ENCODE measurements at regions not wholly inside any gene's neighbourhood (a gene's known extent, or its start where the extent isn't known, plus 50 kb on each side); places are given as distances from the start of the nearest gene placed in this dataset.
"Not testable (repeated sequence)": the region's sequence is repeated elsewhere in the genome, so short reads cannot be mapped to it uniquely, and the experiment has no call there.

DNA sequence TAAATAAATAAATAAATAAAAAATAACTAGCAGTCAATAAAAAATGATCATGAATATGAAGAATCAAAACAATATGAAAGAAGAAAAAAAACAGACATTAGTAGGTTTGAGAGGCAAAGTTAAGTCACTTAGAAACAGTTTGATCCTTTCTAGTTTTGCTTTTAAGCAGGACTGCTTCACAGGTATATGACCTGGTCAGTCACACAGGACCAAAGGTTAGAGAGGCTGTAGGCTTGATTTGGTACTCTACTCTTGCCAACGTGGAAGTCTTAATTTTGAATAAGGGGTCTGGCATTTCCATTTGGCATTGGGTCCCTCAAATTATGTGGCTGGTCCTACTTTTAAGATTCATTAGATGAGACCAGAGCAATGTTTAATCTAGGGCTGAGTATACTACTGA, 441.7 kb upstream of the NECTIN3 start:
- DNase-seq, result no peak

DNA sequence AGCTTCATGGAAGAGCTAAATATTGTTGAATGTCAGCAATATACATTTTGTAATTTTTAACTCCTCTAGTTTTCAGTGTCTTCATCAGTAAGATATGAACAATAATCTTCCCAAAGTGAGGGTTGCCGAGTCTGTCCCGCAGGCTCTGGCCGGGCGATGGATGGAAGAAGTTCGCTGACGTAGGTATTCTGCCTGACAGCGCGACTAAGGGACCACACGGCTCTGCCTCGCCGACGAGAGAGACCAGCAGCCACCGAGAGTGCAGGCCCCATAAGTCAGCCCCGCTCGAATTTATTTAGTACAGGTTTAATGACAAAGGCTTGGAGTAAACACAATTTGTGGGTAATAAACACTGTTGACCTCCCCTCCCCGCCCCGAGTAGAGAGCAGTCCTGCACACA, 427.4 kb upstream of the NECTIN3 start:
- DNase-seq, result no peak

DNA sequence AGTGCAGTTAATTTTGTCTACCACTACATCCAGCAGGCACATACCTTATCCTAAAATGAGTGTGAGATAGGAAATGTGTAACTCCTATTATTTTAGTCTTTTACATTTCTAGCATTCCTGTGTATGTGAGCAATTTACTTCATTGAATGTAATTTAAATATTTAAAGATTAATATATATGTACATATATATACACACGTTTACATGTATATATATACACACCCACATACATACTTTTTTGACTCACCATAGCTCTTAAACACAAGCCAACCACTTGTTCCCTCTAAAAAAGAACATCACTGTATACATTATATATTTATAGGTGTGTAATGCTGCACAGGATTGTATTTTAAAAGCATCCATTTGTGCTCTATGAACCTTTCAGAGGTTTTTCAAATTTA, 425.6 kb upstream of the NECTIN3 start:
- no peak for DNase-seq

DNA sequence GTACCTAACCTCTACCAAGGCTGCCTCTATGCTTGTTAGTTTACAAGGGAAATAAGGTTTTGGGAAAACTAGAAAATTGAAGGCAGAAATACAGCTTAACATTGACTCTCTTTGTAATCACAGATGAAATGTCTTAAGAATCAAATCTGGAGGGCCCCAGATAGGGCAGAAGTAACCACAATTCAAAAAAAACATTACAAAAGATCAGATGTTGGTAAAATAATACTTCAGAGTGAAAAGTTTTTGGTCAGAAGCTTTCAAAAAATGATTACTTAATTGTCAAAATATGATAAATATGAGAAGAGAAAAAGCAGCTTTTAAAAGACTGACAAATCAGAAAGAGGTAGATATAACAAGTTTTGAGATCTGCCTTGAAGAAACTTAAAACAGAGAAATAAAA, 425.1 kb upstream of the NECTIN3 start:
- DNase-seq, result no peak

DNA sequence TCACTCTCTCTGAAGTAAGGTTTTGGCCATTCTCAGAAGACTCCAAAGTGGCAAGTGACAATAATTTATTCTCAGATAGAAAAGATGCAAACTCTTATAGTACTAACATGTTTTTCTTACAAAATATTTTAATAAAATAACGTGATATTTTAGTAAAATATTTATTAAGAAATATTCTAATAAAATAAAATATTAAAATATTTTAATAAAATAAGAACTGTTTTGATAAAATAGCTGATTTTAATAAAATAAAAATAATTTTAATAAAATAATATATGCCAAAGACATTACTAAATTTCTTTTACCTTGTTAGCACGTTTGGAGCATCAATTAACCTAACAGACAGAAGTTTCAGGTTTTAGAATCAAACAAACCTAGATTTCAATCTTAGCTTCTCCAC, 424.0 kb upstream of the NECTIN3 start:
- no peak for DNase-seq

DNA sequence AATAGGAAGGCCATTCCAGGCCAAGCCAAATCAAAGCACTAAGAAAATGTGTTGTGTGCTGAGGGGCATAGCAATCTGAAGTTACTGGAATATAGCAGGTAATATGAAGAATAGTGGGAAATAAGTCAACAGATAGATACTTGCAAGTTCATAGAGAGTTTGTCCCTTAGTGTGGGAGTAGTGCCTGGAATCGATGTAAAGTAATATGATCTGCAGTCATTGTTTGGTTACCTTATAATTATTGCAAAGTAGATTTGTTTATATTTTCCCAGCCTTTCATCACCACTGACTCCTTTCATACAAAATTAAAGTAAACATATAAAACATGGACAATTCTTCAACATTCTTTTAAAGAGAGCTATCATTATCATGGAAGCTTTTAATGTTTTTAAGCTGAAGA, 420.9 kb upstream of the NECTIN3 start:
- DNase-seq, result peak; percentile 10

DNA sequence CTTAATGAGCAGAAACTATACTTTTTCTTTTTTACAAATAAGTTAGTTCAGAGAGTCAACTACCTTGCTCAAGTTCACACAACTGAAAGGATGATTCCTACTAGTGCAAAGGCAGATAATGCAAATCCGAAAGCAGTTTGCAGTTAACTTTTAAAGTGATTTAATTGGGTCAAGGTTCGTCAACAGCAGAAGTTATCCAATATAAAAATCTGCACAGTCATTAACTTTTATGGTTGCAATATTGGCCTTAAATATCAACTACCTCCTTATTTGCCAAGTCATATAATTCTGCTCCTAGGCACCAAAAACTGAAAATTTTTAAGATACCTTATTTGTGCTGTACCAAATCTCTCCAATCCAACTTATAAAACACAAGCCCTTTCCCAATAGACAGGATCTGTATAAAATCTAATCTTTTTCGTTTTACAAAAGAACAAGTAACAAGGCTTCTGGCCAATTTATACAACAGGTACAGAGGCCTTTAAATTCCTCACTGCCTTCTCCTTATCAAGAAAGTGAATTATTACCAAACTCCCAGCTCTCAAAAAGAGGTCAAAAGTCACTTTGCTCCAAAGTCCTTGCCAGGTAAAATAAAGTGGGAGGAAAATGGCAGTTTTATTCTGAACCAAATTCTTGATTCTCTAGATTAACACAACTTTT, 416.6 kb upstream of the NECTIN3 start:
- DNase-seq, result no peak

DNA sequence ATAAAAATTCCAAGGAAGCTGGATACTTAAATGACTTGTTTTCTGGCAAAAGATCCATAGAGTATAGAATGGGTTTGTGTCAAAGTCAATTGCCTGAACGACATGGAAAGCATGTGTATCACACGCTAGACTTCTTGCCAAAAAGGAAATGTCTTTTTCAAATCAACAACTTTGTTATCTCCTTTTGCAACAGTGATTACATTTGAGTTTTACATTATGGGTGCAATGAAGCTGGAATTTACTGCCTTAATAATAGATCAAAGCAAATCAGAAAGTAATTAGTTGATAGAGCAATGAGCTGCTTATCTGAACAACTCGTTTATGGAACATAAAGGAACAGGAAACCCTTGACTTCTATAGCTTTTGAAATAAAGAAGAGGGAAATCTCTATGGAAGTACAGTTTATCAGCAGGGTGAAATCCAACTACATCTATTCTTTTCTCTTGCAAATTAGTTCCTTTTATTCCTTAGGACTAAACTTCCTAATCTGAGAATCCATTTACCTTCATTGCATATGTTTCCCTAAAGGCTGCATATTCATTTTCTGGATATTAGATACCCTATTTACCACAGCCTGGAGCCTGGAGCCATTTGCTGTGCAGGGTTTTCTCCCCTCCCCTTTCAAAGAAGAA, 415.1 kb upstream of the NECTIN3 start:
- no peak for DNase-seq

DNA sequence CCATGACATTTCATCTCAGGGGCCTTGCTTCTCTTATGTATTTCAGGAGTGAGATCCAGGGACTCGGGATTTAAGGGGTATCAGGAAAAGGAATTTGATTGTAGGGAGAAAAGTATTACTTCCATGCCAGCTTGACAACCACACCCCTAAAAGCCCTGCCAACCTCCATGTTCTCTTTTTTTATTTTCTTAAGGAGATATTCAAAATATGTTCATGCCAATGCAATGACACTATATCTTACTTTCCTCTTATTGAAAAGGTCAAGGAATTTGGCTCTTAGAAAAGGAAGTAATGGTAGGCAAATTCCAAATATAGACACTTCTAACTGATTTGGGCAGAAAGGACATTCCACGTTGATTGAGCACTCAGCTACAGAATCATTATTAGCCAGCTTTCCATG, 407.5 kb upstream of the NECTIN3 start:
- DNase-seq, result no peak

DNA sequence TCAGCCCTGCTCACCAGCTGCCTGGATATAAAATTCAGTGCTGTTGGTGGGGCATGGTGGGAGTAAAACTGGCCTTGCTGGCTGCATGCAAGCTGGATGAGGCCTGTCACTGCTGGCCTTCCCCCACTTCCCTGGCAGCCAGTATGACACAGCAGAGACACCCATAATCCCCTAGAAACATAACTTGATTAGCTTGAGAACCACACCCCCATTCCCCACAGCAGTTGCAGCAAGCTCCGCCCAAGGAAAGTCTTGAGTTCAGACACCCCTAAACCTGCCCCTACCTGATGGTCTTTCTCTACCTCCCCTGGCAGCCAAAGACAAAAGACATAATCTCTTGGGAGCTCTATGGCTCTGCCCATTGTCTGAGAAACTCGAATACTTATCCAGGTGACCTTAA, 405.1 kb upstream of the NECTIN3 start:
- DNase-seq, result no peak

DNA sequence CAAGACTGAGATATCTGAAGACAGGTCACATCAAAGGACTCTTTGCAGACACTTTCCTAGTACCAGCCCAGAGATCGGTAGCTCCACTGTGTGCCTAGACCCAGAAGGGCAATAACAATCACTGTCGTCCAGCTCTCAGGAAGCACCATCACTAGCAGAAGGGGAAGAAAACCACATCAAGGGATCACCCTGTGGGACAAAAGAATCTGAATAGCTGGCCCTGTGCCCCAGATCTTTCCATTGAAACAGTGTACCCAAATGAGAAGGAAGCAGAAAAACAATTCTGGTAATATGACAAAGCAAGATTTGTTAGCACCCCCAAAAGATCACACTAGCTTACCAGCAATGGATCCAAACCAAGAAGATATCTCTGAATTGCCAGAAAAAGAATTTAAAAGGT, 404.4 kb upstream of the NECTIN3 start:
- no peak for DNase-seq

DNA sequence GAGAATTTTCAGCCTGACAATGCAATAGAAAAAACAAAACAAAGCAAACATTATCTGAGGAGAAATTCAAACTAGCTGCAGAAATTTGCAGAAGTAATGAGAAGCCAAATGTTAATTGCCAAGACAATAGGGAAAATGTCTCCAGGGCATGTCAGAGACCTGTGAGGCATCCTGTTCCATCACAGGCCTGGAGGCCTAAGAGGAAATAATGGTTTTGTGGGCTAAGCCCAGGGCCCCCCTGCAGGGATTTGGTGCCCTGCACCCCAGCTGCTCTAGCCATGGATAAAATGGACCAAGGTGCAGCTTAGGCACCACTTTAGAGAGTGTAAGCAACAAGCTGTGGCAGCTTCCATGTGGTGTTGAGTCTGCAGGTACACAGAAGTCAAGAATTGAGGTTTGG, 401.2 kb upstream of the NECTIN3 start:
- DNase-seq, result no peak

DNA sequence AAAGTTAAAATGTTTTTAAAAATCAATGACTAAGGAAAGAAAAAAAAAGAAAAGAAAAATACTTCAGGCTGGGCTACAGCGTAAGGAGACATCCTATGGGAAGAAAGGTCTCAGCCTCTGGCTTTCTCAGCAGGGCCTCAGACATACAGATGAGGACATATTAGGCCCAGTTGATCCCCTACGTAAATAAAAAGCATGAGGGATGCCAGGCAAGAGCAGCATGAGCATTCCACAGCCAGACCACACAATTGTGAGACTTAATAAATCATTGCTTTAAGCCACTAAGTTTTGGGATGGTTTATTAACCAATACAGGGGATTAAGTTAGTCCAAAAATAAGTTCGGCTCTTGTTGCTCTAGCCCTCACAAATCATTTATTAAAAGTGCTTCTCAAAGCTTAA, 394.1 kb upstream of the NECTIN3 start:
- no peak for DNase-seq

DNA sequence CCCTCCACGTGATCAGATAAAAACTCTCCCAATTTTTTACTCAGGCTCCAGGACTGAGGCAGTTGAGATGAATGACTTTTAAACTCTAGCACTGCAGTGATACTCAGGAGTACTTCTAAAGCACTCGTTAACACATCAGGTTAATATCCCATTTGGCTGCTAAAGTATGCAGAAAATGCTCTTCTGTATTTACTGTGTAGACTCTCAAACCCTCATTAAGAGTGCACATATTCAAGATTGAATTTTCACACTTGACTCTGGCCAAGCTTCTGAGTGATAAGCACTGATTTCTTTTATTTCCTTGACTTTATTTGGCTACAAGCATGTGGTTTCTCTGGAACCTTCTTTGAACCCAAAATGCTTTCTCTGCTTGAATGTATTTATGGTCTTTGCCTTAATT, 392.3 kb upstream of the NECTIN3 start:
- DNase-seq, result no peak

DNA sequence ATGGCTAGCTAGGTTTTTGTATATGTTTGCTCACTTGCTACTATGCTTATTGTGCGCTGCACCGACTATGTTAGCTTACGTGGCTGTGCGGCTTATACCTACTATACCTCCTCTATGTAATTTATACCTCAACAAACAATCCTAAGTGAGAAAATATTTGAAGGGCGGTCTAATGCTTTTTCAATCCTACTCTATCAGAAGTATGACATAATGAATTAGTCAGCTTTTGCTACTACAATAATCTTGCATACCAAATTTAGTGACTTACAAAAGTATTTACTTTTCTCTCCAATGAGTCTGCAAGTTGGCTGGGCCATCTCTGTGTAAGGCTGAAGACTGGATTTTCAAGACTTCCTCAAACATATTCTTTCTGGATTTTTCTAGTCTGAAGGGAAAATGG, 391.2 kb upstream of the NECTIN3 start:
- DNase-seq, result no peak

DNA sequence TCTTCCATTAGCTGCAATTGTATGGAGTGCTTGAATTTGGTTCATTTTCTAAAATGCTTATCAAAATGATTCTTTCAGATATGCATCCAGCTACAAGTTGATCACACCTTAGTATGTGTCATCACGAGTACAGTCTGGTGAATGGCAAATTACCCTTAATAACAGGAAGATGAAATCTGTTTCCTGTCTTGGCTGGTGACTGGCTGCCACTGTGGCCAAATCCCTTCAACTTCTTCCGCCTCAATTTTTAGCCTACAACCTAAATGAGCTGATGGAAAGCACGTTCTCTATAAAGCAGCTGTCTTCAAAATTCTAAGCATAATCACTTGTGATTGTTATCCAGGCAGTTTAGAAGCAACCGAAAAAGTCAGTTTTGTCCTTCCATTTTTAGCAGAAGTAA, 387.1 kb upstream of the NECTIN3 start:
- DNase-seq, result no peak

DNA sequence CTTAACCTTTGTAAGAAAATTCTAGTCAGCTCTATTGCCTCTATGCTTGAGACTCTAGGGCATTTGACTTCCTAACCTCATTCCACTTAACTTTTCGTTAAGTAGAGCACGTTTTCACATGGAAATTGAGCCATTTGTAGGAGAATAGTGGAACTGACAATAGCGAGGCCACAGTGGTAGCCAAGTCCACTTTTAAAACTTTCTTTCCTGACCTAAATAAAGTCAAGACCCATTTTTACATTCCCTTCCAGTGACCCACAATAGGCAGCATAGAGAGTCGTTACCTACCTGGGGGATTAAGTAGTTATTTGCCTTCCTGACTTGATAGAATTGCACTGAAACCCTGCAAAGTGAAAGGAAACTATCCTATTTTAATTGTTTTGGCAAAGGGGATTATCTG, 386.0 kb upstream of the NECTIN3 start:
- no peak for DNase-seq

DNA sequence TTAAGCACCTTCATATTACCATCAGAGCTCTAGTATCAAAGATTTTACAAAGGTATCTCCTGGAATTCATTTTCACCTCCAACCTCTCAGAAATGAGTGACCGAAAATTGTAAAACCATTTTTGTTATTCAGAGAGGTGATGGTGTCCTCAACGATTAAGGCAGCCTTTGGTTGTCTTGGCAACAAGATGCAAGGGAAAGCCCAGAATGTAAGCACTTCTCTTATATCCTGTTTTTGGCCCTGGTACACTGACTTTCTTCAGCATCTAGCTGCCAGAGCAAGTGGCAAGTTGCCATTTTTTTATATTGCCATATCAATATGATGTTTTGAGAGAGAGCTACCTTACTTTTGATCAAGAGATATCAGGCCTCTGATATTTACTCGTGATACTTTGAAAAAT, 384.9 kb upstream of the NECTIN3 start:
- DNase-seq, result peak; percentile 28

DNA sequence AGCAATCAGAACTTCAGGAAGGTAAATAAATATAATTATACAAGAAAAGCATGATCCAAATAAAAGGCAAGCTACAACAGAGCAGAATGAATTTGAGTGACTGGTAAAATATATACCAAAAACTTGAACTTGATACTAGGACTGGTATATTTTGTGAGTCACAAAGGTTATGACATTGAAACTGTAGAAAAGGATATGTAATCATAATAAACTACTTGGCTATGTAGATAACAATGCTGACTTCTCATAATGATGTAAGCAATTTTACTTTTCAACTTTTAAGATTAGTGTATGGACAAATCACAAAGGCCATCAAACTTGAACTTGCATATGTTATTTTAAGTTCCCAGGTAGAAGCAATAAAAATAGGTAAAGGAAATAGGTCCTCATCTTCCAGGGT, 384.5 kb upstream of the NECTIN3 start:
- DNase-seq, result no peak

DNA sequence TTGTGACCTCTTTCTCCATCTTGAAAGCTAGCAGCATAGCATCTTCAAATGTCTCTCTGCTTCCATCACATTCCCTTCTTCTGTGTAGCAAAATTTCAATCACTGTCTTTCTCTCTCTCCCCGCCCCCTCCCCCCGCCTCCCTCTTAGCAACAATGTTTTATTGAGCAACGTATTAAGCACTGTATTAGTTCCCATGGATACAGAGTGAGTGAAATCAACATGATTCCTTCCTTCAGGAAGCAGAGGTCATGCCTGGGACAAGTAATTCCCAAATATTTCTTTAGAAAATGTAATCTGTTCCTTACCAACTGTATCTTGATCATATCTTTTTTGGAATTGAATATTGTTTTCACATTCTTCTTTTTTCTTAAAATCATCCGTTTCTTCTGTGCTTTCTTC, 373.7 kb upstream of the NECTIN3 start:
- no peak for DNase-seq

DNA sequence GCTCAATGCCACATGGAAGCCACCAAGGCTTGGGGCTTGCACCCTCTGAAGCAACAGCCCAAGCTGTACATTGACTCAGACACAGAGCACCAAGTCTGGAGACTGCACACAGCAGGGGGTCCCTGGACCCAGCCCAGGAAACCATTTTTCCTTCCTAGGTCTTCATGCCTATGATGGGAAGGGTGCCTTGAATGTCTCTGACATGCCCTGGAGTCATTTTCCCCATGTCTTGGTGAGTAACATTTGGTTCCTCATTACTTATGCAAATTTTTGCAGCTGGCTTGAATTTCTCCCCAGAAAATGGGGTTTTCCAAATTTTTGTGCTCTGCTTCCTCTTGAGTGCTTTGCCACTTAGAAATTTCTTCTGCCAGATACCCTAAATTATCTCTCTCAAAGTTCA, 367.3 kb upstream of the NECTIN3 start:
- not testable (repeated sequence) for DNase-seq

DNA sequence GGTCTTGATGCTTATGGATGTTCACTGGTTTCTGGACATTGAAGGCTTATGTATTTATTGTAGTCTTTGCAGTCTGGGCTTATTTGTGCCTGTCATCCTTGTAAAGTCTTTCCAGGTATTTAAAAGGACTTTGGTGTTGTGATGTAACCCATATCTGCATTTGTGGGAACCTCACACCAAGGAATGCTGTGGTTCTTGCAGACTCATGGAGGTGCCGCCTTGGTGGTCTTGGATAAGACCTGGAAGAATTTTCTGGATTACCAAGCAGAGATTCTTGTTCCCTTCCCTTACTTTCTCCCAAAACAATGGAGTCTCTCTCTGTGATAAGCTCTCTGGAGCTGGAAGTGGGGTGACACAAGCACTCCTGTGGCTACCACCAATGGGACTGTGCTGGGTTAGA, 363.5 kb upstream of the NECTIN3 start:
- DNase-seq, result no peak

DNA sequence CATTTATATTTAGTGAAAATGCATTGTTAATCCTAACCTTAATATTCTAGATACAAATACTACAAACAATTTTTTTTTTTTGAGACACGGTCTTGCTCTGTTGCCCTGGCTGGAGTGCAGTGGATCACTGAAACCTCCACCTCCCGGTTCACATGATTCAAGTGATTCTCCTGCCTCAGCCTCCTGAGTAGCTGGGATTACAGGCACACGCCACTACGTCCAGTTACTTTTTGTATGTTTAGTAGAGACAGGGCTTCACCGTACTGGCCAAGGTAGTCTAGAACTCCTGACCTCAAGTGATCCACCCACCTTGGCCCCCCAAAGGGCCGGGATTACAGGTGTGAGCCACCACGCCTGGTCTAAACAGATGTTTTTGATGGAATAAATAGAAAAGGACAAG, 361.5 kb upstream of the NECTIN3 start:
- no peak for DNase-seq

DNA sequence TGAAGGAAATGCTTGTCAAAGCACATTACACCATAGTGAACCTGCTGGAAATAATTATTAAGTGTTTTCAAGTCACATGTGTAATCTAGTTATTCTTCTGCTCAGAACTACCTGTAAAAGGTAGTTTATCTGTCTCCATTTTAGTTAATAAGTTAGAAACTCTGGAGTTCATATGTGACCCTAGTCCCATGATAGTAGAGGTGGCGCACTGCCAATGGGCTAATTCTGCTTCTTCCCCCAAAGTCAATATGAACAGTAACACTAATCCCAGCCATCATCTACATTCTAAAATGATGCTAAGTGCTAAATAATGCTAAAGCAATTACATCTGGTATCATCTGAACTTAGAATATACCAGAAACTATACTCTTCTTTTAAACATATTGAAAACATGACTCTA, 361.0 kb upstream of the NECTIN3 start:
- DNase-seq, result no peak

DNA sequence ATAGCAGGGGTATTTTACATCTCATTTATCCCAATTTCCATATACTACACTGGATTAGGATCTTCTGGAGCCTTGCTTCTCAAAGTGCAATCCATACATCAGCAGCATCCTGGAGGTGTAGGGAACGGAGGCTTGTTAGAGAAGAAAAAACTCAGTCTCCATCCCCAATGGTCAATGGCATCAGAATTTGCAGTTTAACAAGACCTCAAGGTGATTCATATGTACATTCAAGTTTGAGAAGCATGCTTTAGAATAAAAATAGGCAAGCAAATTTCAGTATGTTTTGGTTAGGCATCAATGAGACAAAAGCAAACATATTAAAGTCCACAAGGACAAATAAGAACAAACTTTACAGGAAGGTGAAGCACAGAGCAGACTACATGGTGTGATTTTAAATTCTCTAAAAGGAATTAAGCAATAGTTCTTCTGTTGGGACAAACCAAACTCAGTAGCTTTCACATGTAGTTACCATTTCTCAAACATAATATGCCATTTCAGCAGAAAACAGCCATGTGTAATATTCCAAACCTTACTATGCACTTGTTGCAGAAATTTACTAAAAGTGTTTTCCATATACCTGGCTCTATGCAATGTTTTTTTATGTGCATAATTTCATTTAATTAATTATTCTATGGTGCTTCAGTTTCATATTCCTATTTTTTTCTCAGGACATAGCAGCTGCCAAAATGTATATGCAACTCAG, 360.3 kb upstream of the NECTIN3 start:
- DNase-seq, result no peak
